GM19025 (cell line): ENCODE measurements at regions not wholly inside any gene's neighbourhood (a gene's known extent, or its start where the extent isn't known, plus 50 kb on each side); places are given as distances from the start of the nearest gene placed in this dataset.
"Not testable (repeated sequence)": the region's sequence is repeated elsewhere in the genome, so short reads cannot be mapped to it uniquely, and the experiment has no call there.

Source experiments
- ATAC-seq: cut with Tn5 transposase; IDR thresholded peaks from one replicate; pipeline ENCODE4 v1.9.1; 2021; ENCODE audit warnings: mild to moderate bottlenecking, low read depth, moderate library complexity; ENCODE audit not compliant: unreplicated experiment

- ATAC-seq, result not testable (repeated sequence)
These were observed 132.4 kb upstream of the ADCY2 start for GRCh38 chr5:7263398-7264015.

GRCh38 chr5:7265776-7266175, 130.2 kb upstream of the ADCY2 start:
- not testable (repeated sequence) for ATAC-seq

GRCh38 chr5:7268722-7269121, 127.2 kb upstream of the ADCY2 start:
- not testable (repeated sequence) for ATAC-seq

GRCh38 chr5:7269591-7270274, 126.2 kb upstream of the ADCY2 start:
- ATAC-seq, result no peak

GRCh38 chr5:7271435-7272084, 124.4 kb upstream of the ADCY2 start:
- ATAC-seq, result no peak

GRCh38 chr5:7272408-7272965, 123.5 kb upstream of the ADCY2 start:
- ATAC-seq, result no peak

- no peak for ATAC-seq
These were observed 121.7 kb upstream of the ADCY2 start for GRCh38 chr5:7274203-7274602.

GRCh38 chr5:7289634-7290033, 106.3 kb upstream of the ADCY2 start:
- ATAC-seq, result not testable (repeated sequence)

- ATAC-seq, result not testable (repeated sequence)
These were observed 98.1 kb upstream of the ADCY2 start for GRCh38 chr5:7297821-7298220.

- not testable (repeated sequence) for ATAC-seq
These were observed 96.2 kb upstream of the ADCY2 start for GRCh38 chr5:7299731-7300130.

- ATAC-seq, result not testable (repeated sequence)
These were observed 90.8 kb upstream of the ADCY2 start for GRCh38 chr5:7305000-7305674.

- ATAC-seq, result not testable (repeated sequence)
These were observed 89.4 kb upstream of the ADCY2 start for GRCh38 chr5:7306556-7306955.

- ATAC-seq, result not testable (repeated sequence)
These were observed 88.2 kb upstream of the ADCY2 start for GRCh38 chr5:7307709-7308108.

- ATAC-seq, result not testable (repeated sequence)
These were observed 86.2 kb upstream of the ADCY2 start for GRCh38 chr5:7309715-7310114.

GRCh38 chr5:7310656-7311055, 85.3 kb upstream of the ADCY2 start:
- ATAC-seq, result not testable (repeated sequence)

- ATAC-seq, result no peak
These were observed 80.8 kb upstream of the ADCY2 start for GRCh38 chr5:7315118-7315517.

- ATAC-seq, result no peak
These were observed 78.2 kb upstream of the ADCY2 start for GRCh38 chr5:7317751-7318150.

- no peak for ATAC-seq
These were observed 75.1 kb upstream of the ADCY2 start for GRCh38 chr5:7320701-7321301.

GRCh38 chr5:7321724-7322123, 74.2 kb upstream of the ADCY2 start:
- no peak for ATAC-seq

- no peak for ATAC-seq
These were observed 71.0 kb upstream of the ADCY2 start for GRCh38 chr5:7324919-7325318.
